Esophagus mucosa (tissue), 1 donor: ENCODE measurements at regions not wholly inside any gene's neighbourhood (a gene's known extent, or its start where the extent isn't known, plus 50 kb on each side); places are given as distances from the start of the nearest gene placed in this dataset.
"Not testable (repeated sequence)": the region's sequence is repeated elsewhere in the genome, so short reads cannot be mapped to it uniquely, and the experiment has no call there.

Experiments
- ATAC-seq: fragments of 200-7000 bp; cut with Tn5 transposase; one replicate; pipeline ENCODE4 v1.9.1; 2020
- donor health status: DM: yes; HTN: yes; CAD: no.

DNA sequence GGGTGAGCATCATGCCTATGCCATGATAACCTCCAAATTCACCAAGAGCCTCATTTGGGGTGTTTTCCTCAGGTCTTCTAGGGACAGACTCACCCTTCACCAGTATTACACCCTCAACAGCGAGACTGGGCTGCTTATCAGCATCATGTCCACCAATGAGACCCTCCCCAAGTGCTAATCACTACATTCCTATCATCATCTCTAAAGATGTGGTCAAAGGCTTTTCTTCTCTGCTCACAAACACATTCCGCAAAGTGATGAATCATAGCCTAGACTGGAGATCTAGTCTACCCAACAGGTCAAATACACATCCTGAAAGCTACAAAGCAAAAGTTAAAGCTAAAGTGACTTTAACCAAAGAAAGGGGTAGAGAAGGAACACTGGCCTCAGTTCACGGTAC lies 75.3 kb upstream of the C7orf33 start:
- ATAC-seq: no peak

DNA sequence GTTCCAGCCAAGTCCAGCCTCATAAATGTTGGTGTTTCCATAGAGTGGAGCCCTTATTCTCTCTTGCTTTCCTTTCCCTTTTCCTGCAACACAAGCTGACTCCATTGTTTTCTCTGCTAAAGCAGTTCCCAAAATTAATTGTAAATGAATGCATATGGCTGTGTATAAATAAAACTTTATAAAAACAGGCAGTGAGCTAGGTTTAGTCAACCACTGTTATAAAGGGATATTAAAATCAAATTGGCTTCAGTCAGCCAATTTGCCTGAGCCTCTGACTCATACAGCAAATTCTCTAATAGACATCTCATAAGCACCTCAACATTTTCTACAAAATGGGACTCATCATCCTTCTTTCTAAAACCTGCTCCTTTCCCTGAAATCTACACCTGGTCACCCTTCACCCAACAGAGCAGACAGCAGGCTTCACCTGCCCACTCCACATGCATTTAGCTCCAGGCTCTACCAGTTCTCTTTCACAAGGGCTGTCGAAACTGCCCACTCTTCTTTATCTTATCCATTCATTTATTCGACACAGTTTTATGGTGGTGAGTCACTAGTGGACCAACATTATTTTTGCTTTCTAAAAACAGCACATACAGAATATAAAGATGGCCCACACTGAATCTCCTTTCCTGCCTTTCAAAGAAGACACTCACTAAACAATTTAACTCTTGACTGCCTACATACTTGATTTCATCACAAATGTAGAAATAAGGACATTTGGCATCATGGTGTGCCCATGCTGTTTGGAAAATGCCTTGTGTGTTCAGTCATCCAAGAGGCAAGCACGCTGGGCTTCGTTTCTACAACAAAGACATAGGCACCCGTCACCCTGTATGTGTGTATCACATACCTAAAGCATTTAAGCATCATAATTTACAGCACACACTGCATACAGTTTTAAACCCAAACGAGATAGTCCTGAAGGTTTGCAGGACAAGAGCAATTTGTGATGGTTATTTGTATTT lies 74.6 kb upstream of the C7orf33 start:
- ATAC-seq: no peak

DNA sequence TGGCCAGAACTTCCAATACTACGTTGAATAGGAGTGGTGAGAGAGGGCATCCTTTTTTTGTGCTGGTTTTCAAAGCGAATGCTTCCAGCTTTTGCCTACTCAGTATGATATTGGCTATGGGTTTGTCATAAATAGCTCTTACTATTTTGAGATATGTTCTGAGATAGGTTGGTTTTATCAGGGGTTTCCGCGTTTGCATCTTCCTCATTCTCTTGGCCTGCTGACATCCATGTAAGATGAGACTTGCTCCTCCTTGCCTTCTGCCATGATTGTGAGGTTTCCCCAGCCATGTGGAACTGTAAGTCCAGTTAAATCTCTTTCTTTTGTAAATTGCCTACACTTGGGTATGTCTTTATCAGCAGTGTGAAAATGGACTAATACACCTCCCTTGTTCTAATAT lies 71.2 kb upstream of the C7orf33 start:
- ATAC-seq: not testable (repeated sequence)

DNA sequence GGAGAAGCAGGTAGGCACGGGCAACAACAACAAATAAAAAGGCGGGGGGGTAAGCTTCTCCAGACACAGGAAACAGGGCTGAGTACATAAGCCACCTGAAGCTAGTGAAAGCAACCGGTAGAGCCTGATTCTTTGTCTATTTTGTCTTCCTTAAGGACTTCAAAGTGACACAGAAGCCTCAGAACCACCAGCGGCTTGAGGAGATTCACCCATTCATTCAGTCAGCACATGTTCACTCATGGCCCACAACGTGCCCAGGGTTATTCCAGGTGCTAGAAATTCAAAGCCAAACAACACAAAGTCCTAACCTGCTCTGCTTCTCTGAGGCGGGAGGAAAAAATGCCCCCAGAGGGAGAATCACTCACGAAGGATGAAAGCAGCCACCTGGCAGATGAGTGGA lies 69.3 kb upstream of the C7orf33 start:
- peak; percentile 44 for ATAC-seq

DNA sequence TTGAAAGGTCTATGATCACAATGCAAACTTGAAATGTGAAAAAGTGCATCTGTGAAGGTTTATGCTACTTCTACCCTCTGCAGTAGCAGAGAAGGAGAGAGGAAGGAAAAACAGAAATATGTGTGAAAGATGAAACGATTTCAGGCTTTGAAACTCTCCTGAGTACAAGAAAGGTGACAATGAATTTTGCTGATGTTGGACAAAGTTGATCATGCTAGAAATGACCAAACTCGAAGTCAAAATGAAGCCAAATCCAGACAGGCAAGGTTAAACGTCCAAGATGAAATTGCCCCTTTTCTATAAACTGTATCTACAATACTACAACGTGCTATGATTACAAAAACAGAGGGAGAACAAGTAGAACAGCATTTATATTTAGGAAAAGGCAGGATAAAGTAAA lies 67.0 kb upstream of the C7orf33 start:
- no peak for ATAC-seq

DNA sequence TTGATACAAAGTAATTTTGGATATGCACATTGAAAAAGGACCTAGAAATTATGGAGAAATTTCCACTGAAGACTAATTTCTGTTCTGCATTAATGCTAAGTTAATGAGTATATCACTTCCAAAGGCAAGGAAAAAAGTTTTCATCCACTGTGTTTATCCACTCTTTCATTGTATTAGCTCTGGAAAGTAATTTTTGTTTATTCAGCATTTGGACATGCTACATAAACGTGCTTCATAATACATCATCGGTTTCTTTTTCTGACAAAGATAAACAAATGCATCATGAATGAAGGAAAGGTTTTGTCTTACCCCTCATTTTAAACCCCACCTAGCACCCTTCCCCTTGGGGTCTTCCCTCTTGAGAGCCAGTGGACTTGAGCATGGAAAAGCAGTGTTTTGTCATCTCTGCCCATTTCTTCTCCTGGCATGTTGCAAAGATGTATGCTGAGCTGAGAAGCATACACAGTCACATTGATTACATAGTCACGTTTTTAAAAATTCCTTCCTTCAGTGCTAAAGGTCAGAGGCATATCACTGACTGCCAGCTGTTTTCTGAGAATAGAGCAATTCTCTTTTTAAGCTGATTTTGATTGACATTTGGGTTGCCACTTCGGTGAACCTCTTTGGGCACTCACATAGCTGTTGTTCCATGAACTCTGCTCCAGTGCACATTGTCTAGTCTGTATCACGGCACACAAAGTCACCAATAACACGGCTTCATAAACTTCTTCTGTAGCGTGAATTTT lies 65.9 kb upstream of the C7orf33 start:
- no peak for ATAC-seq

DNA sequence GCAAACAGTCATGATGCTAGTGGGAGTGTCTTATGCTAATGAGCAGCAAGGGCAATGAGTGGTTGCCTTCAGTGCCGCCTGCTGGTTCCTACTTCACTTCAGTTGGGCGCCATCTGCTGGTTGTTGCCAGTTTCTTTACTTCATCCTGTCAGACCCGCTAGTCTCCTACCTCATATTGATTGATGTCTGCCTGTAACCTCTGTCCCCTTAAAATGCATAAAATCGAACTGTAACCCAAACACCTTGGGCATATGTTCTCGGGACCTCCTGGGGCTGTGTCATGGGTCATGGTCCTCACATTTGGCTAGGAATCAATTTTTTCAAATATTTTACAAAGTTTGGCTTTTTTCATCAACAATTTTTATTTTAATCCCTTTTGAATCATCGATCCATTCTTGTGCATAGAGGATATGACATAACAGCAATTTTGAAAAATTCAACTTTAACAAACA lies 62.8 kb upstream of the C7orf33 start:
- peak; percentile 94 for ATAC-seq

DNA sequence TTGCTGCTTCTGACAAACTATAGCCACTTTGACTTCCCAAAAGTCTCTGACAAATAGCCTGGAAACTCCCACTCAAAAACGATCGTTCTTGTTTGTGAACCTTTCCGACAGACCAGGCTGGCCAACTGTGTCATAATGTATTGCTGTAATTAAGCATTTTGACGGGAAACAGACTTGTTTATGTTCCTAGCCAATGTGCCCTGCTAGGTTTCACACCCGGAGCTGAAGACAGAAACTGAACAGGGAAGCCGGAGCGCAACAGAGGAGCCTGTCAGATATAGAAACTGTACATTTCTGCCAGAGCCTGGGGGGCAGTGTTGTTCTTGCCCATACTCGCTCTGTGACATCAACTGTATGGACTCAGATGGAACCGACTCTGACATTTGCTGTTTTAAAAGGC lies 55.3 kb upstream of the C7orf33 start:
- peak; percentile 63 for ATAC-seq

DNA sequence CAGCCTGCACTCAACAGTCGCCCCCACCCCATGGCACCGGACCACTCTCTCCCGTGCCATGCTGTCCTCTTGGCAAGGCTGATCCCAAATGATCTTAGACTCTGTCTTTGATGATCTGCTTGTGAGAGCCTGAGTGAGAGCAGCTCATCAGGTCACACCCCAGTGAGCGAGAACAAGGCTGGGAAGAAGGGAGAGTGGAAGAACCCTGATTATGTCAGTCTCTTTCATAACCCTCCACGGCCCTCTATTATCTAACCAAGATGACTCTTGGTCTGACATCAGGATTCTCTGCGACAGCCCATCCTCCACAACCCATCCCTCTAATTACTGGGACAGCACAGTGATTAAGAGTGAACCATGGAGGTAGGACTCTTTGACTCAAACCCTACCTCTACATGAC lies 53.1 kb upstream of the C7orf33 start:
- ATAC-seq: peak; percentile 28

DNA sequence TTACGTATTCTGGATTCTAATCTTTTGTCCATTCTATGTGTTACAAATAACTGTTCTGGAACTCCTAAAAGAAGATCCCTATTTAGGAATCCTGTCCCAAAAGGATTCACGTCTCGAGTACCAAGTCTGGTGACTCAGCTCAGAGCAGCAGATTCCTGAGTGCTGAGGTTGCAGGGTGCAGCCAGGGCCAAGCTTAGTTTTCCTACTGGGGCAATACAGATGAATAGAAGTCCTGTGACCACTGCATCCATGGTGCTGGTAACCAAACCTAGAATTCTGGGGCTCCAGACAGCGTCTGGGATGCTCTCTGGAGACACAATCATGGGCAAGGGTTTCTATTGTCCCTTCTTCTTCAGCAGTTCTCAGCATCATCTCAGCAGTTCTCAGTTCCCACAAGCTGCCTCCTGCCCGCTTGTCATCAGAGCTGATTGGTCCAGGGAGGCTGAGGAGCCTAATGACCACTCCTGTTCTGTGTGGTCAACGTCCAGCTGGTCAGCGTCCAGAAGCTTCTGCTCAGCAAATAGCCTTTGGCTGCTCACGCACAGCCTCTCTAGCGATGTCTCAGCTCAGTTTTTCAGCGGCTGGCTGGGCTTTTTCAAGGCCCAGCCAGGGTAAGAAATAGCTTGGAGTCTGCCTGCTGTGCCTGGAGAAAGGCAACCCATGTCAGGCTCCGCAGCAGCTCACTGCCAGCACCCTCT lies 50.4 kb upstream of the C7orf33 start:
- peak; percentile 53 for ATAC-seq
